Stomach (tissue), 4 donors: ENCODE measurements at regions not wholly inside any gene's neighbourhood (a gene's known extent, or its start where the extent isn't known, plus 50 kb on each side); places are given as distances from the start of the nearest gene placed in this dataset.

Experiments
- EP300 ChIP-seq: sonication (generic); formaldehyde crosslinking; IDR thresholded peaks from one replicate; pipeline ENCODE4 v1.6.1; 2017; ENCODE audit warnings: antibody characterized with exemption
- POLR2A ChIP-seq, 4 donors: fragments of 450-650 bp; IDR thresholded peaks; one replicate each; pipeline ENCODE4 v1.6.1; 2016; ENCODE audit warnings: antibody characterized with exemption in 4 of 4, control low read depth in 2 of 4, mild to moderate bottlenecking in 1 of 4, moderate library complexity in 1 of 4
- TF ChIP-seq, protein P1 (sequence below), 7 experiments: fragments of 450-650 bp in 4 of 7; fragments of 200-600 bp in 3 of 7; sonication (generic) in 3 of 7; IDR thresholded peaks; one replicate each; pipeline ENCODE4 v1.5.1; 2016 to 2019; ENCODE audit warnings: antibody characterized with exemption in 7 of 7, control low read depth in 2 of 7, mild to moderate bottlenecking in 1 of 7

DNA sequence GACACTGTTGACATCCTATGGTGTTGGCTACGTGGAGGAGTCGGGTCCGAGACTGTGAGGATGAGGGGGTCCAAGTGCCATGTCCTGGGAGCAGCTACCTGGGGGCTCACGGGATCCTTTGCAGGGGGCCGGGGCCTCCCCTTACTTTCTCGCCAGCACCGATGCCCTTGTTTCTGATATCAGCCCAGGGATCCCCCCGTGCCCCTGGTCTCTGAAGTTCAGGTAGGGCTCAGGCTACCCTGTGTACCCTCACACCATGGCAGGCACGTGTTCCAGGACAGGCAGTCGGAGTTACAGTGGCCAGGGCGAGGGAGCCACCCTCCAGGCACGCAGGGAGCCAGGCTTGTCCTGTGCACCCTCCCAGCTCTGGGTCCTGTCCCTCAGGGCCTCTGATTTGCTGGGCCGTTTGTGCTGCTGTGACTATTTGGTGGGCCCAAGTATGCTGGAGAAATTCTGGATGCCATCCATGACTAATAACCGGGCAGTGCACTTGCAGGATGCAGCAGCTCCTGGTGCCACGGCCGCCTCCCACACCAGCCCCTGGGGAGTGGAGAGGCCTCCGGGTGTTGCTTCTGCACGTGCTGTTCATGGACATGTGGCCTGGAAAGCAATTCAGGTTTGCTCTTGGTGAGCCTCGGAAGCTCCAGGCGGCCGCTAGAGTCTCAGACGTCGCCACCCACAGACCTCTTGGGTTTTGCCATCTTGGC, 93.1 kb upstream of the SFSWAP start:
- TF ChIP-seq, protein P1, sequence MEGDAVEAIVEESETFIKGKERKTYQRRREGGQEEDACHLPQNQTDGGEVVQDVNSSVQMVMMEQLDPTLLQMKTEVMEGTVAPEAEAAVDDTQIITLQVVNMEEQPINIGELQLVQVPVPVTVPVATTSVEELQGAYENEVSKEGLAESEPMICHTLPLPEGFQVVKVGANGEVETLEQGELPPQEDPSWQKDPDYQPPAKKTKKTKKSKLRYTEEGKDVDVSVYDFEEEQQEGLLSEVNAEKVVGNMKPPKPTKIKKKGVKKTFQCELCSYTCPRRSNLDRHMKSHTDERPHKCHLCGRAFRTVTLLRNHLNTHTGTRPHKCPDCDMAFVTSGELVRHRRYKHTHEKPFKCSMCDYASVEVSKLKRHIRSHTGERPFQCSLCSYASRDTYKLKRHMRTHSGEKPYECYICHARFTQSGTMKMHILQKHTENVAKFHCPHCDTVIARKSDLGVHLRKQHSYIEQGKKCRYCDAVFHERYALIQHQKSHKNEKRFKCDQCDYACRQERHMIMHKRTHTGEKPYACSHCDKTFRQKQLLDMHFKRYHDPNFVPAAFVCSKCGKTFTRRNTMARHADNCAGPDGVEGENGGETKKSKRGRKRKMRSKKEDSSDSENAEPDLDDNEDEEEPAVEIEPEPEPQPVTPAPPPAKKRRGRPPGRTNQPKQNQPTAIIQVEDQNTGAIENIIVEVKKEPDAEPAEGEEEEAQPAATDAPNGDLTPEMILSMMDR (IDR thresholded peaks at IDR 0.05): no peak
- TF ChIP-seq EP300 (no peak), POLR2A (IDR thresholded peaks at IDR 0.05) (no peak)
